M059J (cell line): ENCODE measurements at regions not wholly inside any gene's neighbourhood (a gene's known extent, or its start where the extent isn't known, plus 50 kb on each side); places are given as distances from the start of the nearest gene placed in this dataset.

Source experiments
- DNase-seq: peaks from one replicate; pipeline ENCODE4 v3.0.0-alpha.2; 2012; ENCODE audit warnings: low read depth

DNA sequence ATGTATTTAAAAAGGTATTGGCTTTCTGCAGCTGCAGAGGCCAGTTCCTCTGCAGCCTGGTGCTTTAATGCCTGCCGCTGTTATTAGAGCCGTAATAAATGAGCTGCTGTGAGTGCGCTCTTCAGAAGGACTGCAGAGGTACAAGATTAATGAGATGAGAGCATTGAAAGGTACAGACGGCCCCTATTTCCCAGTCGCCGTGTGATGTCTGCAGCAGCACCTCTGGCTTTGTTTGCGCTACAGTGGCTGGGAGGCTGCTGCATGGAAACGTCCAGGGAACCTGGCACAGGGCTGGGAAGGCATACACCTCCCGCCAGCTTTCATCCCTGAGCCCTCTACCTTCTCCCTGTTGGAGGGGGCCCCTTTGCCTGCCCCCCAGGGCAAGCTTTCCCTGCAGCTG, 383.8 kb upstream of the ZMIZ1 start:
- DNase-seq = no peak

DNA sequence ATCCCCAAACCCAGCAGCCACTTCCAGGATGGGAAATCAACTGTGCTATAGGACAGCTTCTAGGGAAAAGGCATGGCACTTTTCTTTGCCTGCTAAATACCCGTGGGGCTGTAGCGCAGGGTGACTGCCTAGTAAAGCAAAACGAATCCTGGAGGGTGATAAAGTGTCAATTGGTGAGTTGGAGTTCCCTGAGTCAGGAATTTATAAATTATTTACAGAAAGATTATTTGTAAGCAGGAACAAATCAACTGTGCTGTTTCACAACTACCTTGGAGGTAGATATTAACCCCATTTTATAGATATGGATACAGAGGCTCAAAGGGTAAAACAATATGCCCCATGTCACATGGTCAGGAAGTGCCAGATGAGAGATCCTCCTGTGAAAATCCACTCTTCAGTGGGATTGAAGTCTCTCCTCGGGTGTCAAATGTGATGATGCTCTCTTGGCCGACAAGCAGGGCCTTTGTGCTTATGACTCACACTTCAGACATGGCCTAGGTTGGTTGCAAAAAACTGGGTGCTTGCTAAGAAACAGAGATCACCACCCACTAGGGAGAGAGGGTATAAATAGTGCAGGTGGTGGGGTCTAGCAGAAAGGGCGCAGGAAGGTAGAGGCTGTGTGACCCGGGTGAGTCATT, 383.2 kb upstream of the ZMIZ1 start:
- DNase-seq = peak; percentile 34

DNA sequence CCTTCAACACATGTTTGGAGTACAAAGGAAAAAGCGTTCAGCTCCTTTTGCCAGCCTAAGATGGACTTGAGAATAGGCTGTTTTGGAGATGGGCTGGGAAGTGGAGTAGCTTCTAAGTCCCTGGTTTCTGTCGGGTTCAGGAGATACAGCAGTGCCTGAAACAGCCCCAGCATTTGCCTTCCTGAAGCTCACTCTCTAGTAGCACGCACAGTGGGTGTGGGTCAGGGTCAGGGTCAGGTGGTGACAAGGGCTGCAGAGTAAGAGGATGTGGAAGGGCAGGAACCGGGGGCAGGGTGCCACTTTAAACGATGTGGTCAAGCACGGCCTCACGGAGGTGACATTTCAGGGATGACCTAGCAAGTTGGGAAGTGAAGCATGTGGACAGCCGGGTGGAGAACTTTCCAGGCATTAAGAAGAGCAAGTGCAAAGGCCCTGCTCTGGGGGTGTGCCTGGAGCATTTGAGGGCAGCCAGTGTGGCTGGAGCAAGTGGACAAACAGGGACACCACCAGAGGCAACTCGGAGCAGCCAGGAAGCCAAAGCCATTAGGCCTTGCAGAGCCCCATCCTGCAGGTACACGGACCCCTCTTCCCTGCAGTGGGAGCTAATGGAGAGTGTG, 382.2 kb upstream of the ZMIZ1 start:
- DNase-seq = no peak

DNA sequence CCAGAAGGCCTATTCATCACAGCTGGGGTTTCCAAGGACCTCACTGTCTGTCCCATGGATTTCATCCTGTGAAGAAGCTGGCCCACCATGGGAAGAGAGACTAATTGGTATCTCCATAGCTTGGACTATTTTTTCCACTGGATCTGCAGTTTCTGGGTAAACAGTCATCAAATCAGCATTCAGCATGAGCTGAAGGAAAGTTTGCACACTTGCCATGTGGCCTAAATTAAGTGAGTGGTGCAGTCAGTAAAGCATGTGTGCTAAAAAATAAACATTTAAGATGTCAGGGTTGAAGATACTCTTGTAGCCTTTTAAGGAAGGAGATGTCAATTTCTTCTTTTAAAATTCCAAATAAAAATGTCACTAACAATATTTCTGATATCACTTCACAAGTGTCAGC, 381.1 kb upstream of the ZMIZ1 start:
- no peak for DNase-seq

DNA sequence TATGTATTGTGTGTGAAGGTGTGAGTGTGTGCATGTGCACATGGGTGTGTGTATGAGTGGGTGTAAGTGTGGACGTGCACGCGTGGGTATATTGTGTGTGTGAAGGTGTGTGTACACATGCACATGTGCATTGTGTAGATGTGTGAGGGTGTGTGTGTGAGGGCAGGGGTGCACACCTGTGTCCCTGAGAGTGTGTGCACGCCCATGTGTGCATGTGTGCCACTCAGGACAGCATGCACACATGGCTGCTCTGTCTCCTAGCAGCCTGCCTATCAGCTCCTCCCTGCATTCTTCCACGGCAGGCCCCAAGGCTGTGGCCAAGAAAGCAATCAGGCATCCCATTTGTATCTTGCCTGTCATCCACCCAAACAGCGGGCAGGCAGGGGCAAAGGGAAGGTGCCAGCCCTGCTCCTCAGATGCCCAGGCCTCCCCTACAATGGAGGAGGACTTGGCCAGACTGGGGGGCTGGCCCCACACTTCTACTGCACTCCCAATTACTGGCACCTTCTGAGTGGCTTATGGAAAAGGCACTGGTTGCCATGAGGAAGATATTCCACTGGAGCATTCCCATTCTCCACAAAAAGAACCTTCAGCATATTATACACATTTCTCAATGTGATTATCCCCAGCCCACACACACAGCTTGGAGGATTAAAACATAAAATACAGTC, 380.4 kb upstream of the ZMIZ1 start:
- DNase-seq = no peak

DNA sequence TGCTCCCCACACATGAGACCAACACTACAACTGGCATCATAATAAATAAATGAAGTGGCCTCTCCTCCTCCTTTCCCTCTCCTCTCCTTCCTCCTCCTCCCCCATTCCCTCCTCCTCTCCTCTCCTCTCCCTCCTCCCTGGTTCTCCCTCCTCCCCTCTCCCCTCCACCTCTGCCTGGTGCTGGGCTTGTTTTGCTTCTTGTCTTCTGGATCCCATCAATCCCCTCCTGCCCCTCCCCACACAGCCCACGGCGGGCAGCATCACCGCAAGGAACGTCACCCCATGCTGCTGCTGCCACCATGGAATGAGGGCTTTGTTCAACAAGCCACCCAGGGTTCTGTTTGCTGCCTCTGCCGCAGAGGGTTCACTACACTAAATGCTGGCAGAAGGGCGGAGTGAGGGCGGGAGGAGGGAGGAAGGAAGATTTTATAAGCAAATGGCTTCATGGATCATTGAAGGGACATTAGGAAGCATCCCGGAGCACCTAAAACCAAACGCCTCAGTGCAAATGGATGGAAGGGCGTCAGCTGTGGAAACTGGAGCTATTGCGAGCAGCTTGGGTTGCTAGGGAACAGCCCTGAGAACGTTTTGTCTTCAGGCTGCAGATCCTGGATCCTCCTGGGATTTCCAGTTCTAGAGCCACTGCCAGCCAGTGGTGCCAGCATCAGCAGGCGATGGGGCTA, 379.7 kb upstream of the ZMIZ1 start:
- DNase-seq = no peak

- DNase-seq = no peak
Measured at GRCh38 chr10:78689584-78689935, 379.2 kb upstream of the ZMIZ1 start.

GRCh38 chr10:78690354-78691111, 378.2 kb upstream of the ZMIZ1 start:
- DNase-seq = no peak

DNA sequence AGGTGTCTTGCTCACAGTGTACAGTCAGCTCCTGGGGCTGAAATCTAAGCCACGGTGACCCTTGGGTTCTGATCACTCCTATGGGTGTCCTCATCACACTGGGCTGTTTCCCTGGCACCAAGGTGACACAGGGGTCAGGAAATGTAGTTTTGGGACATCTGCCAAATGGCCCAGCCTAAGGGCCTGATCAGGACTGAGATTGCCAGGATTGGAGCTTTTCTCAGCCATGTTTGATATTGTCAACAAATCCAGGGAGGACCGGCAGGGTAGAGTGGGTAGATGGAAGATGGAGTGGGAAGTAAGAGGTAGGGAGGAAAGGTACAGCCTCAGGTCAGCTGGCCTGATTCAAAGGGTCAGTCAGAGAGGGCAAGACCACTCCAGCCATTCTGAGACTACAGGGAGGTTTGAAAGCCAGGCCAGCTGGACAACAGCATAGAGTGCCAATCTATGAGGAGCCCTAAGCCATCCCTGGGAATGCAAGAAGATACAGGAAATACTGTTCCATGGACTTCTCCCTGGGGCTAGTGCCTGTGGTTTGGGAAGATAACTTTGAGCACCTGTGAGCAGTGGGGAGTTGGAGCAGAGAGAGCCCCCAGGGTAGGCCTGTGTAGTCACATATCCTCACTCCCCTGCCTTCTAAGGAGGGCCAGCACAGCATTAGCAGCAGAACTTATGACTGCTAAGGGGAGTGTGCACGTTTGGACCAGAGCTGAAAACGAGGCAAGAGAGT, 377.3 kb upstream of the ZMIZ1 start:
- peak; percentile 47 for DNase-seq

DNA sequence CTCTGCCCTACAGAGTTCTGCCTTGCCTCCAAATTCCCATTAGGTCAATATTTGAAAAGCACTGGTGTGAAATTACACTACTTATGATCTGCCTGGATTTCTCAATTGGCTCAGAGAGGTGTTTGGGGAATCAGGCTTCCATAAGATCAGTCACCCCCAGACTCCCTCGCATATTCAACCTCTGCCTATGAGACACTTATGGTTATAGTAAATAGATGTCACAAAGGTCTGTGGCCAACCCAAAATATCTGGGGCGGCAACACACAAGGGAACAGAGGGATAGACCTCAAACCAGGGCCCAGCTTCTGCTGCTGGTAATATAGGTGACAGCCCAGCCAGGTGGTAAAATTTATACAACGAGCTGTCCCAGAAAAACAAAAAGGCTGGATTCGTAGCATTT, 376.7 kb upstream of the ZMIZ1 start:
- DNase-seq = no peak

DNA sequence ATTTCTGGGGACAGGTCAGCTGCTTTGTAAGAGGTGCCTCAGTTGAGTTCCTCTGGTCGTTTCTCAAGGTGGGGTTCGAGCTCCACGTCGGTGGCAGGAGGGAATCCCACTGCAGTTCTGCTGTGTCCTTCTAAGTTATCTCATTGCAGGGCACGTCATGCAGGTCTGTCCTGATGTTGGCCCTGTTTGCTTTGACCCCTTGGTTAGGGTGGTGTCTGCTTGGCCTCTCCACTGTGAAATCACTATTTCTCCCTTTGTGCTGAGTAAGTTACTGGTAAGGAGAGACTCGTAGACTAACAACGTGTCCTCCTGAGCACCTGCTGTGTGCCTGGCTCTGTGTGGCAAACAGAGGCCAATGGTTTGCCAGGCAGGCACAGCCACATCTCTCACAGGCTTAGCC, 372.9 kb upstream of the ZMIZ1 start:
- no peak for DNase-seq

DNA sequence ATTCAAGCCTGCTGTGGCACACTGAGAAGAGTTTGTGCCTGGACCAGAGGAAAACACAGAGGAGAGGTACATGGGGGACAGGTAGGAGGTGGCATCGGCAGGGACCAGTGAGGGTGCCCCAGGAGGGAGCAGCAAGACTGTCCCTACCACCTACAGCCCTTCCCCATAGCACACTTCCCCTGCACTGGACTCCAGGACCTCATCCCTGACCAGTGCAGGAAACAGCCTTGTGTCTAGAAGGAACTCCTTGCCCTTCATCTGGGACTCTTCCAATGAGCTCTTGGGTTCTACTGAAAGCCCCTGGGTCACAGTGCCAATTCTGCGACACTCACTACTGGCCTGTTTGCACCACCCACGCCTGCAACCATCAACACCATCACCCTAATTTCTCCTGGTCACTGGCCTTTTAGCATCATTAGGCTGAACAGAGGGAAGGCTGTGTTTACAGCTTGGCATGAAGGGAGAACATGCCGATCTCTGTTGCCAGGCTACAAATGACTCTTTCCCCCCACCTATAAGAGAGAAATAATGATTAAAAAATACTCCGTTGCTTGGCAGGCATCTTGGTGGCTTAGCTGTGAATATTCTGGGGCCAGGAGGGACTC, 371.9 kb upstream of the ZMIZ1 start:
- DNase-seq = no peak

DNA sequence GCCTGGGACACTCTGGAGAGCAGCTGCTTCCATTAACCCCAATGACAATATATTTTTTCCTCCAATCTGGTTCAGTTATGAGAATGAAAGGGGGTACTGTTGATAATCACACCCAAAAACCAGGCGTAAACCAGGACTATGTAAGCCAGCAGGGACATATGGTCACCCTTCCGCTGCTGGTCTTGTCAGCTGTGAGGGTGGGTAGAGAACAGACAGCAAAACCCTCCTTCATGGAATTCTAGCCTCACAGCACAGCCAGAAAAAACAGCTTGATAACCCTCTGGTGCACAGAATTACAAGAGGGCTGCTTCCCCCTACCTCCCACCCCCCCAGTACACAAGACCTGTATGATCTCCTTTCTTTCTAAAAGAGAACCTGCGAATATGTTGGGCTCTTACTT, 368.8 kb upstream of the ZMIZ1 start:
- no peak for DNase-seq

GRCh38 chr10:78700413-78700812, 368.4 kb upstream of the ZMIZ1 start:
- peak; percentile 40 for DNase-seq

DNA sequence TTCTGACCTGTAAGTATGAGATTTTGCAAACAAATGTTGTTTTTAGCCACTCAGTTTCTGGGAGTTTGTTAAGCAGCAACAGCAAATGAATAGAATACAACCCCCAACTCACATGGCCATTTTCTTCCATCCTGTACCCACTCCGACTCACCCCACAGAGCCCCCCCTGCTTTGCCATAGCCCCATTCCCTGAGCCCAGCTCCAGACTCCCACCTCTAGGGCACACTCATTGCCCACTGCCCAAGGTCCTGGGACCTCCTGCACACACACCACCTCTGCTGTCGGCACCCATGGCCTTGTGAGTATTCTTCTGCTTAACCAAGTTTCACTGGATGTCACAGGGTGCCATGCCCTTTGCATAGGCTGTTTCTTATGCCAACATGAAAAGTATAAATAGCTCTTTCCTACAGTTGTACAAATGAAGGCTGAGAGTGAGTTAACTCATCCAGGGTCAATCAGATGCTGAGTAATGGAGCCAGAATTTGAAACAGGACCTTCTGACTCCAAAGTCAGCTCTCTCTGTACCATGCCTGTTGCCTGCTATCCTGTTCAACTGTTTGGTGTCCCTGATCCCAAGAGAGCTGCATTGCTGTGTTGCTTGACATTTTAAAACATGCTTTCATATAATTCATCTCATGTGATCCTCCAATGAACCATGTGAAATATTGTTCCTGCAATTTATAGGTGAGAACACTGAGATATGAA, 367.8 kb upstream of the ZMIZ1 start:
- no peak for DNase-seq

- DNase-seq = no peak
Measured at GRCh38 chr10:78702186-78702585, 366.6 kb upstream of the ZMIZ1 start.

DNA sequence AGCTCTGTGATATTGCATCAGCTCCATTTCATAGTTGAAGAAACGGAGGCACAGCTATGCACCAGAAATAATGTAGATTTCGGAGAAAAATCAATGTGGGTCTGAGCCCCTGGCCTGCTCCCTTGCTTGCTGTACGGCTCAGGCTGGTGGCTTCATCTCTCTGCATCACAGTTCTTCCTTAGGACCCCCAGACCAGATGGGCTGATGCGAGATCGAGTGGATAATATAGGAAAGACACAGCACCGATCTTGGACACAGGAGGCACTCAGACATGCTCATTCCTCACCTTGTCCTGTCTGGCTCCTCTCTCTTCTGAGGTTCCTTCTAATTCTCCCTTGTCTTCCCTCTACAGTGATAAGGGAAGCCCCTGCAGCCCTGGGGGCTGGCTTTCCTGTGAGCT, 365.9 kb upstream of the ZMIZ1 start:
- DNase-seq = no peak

- DNase-seq = peak; percentile 7
Measured at GRCh38 chr10:78703593-78703992, 365.2 kb upstream of the ZMIZ1 start.

DNA sequence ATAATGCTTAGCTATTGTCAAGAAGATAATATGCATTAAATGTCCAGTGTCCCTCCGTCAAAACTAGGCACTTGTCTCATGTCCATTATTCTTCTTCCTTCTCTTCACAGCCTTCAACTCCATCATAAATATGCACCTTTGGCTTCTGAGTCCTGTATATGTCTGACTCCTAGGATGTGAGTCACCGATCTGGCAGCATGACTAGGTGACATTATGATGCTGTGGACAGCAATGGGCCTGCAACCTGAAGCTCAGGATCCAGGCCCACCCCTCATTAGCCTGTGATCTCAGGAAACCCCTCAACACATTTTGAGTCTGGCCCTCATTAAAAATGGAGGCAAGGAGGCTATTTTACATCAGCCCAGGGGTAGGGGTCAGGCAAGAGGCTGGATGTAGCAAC, 362.5 kb upstream of the ZMIZ1 start:
- DNase-seq = peak; percentile 56

DNA sequence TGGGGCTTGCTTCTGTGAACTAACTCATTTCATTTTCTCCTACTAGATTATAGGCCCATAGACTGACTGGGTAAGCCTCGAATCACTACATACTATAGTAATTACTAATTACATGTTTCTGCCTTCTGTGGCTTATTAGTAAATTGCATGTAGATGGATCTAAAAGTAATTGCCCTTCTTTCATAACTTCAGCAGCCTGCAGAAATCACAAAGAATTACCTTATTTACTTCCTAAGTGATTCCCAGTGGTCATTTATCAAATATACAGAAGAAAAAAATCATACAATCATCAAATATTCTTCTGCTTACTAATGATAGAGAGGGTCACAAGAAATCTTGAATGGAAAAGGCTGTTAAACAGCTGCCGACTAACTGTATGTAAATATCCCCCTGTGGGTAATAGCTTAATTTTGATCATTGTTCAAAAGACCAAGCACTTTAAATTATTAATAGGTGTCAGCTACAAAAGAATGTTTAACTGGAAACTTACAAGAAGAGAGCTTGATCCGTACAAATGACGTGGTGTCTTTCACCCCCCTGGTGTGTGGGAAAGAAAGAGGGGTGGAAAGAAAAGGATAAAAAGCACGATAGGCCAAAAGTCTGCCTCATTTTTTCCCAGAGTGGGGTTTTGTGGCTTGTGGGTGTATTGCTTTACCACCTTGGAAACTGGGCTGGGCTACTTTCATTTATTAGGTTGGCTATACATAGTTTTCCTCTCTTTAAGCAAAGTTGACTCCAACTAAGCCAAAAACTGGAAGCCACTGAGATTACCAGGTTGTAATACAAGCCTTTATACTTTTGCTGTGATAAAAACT, 361.8 kb upstream of the ZMIZ1 start:
- DNase-seq = no peak
